ENCODE measurements at regions not wholly inside any gene's neighbourhood (a gene's known extent, or its start where the extent isn't known, plus 50 kb on each side); places are given as distances from the start of the nearest gene placed in this dataset.

DNA sequence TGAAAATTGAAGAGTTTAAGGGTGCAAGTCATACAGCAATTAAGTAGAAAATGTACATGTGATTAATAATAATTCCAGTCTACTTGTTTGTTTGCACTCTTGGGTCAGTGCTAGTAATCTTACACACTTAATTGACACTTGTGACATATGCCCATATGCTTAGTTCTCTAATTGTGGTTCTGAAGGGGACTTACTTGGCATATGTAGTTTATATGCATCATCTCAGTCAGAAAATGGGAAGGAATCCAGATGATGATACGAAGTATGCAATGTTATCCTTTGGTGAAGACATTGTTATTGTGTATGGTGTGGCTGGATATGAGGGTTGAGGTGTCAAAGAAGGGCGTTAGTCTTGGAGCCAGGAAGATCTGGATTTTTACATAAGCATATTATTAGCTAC, 193.5 kb upstream of the HDAC9 start:
- TF ChIP-seq STAT1 (IDR thresholded peaks at IDR 0.05; ENCODE audit: unreplicated experiment), result no peak
- no peak for TF ChIP-seq ZNF114 (CRISPR knock-in tag; IDR thresholded peaks at IDR 0.05)
- no peaks in the 10 kb centered on the region for H3K4me1 ChIP-seq (ENCODE audit: insufficient read depth)
- no peaks in the 10 kb centered on the region for H3K9me3 Mint-ChIP-seq
- ATAC-seq (no peak), DNase-seq (ENCODE audit: low spot score) (no peak)
- no peaks in the 10 kb centered on the region for H3F3A ChIP-seq (replicated peaks; ENCODE audit: low read depth)
- peaks cover 5% of the 10 kb centered on the region; the same call in 2 of the 3 replicates for H3K4me1 Mint-ChIP-seq
- no peaks in the 10 kb centered on the region for H3K79me2 ChIP-seq (replicated peaks; ENCODE audit: insufficient read depth)
- no peaks in the 10 kb centered on the region for H3K27me3 Mint-ChIP-seq (ENCODE audit: insufficient read depth, low read depth, poor library complexity)
- H3K9me2 ChIP-seq (ENCODE audit: insufficient read depth), result peaks cover 4% of the 10 kb centered on the region; the same call in 1 of the 2 replicates
- no peak overlapping the region for H3K27ac Mint-ChIP-seq
- H3K4me3 Mint-ChIP-seq, result no peak overlapping the region
- H2AFZ ChIP-seq, result no peak overlapping the region
- no peak overlapping the region for H3K4me2 ChIP-seq
- H3K27me3 ChIP-seq (ENCODE audit: insufficient read depth), result no peaks in the 10 kb centered on the region
- no peaks in the 10 kb centered on the region for H3K36me3 ChIP-seq (ENCODE audit: insufficient read depth)
- H4K20me1 ChIP-seq (replicated peaks; ENCODE audit: insufficient read depth), result no peaks in the 10 kb centered on the region
- no peak overlapping the region for H3K27ac ChIP-seq (ENCODE audit: low read depth)
- H3K36me3 Mint-ChIP-seq (ENCODE audit: low read depth), result no peaks in the 10 kb centered on the region
- no peak overlapping the region for H3K4me3 ChIP-seq

- Mint-ChIP-seq H3K4me3 (no peak overlapping the region), H3K27ac (no peak overlapping the region), H3K36me3 (ENCODE audit: low read depth) (no peaks in the 10 kb centered on the region), H3K27me3 (ENCODE audit: insufficient read depth, low read depth, poor library complexity) (no peaks in the 10 kb centered on the region), H3K9me3 (no peaks in the 10 kb centered on the region), H3K4me1 (no peaks in the 10 kb centered on the region)
- no peaks in the 10 kb centered on the region for H3K4me1 ChIP-seq (ENCODE audit: insufficient read depth)
- no peak overlapping the region for H3K4me3 ChIP-seq
- no peak overlapping the region for H3K27ac ChIP-seq (ENCODE audit: low read depth)
- H4K20me1 ChIP-seq (replicated peaks; ENCODE audit: insufficient read depth), result no peaks in the 10 kb centered on the region
- ATAC-seq (no peak), DNase-seq (ENCODE audit: low spot score) (no peak)
- no peaks in the 10 kb centered on the region for H3K27me3 ChIP-seq (ENCODE audit: insufficient read depth)
- H3F3A ChIP-seq (replicated peaks; ENCODE audit: low read depth), result no peaks in the 10 kb centered on the region
- no peak overlapping the region for H3K4me2 ChIP-seq
- H2AFZ ChIP-seq, result no peak overlapping the region
- no peaks in the 10 kb centered on the region for H3K36me3 ChIP-seq (ENCODE audit: insufficient read depth)
- no peak for TF ChIP-seq CREB1 (CRISPR knock-in tag; IDR thresholded peaks at IDR 0.05; ENCODE audit: low read depth)
- TF ChIP-seq EZH2 (IDR thresholded peaks at IDR 0.05; ENCODE audit: low read depth, unreplicated experiment), result no peak
- no peak for TF ChIP-seq NANOG (IDR thresholded peaks at IDR 0.05; ENCODE audit: borderline replicate concordance)
- H3K79me2 ChIP-seq (replicated peaks; ENCODE audit: insufficient read depth), result no peaks in the 10 kb centered on the region
- H3K9me2 ChIP-seq (ENCODE audit: insufficient read depth), result peaks cover 4% of the 10 kb centered on the region; the same call in 1 of the 2 replicates
Observed at GRCh38 chr7:18305866-18306265, 189.7 kb upstream of the HDAC9 start.

DNA sequence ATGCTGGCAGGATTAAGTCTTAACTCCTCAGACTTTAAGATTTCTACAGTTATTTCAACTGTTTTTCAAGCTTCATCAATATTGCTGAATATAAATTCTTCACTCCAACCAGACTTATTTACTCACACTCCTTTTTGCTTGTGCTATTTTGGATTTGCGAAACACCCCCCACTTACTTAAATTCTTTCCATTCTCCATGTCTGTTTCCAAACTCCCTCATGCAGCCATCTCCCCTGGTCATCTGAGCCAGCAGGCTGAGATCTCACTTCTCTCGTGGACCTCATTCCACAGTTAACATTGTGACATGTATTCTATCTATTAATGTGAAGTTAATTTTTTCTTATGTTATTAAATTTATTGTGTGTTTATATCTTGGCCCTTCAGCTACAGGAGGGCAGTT, 188.9 kb upstream of the HDAC9 start:
- no peak overlapping the region for H3K4me3 Mint-ChIP-seq
- no peaks in the 10 kb centered on the region for H3K4me1 Mint-ChIP-seq
- TF ChIP-seq STAT1 (IDR thresholded peaks at IDR 0.05; ENCODE audit: unreplicated experiment), result no peak
- TF ChIP-seq CTCF (conservative IDR thresholded peaks at IDR 0.05; ENCODE audit: low read depth in 2 of 2), result no peak
- TF ChIP-seq EZH2 (IDR thresholded peaks at IDR 0.05; ENCODE audit: low read depth, unreplicated experiment), result no peak
- no peak for TF ChIP-seq ZNF114 (CRISPR knock-in tag; IDR thresholded peaks at IDR 0.05)
- no peak for TF ChIP-seq REST (IDR thresholded peaks at IDR 0.05; ENCODE audit: unreplicated experiment)
- TF ChIP-seq, protein P1, sequence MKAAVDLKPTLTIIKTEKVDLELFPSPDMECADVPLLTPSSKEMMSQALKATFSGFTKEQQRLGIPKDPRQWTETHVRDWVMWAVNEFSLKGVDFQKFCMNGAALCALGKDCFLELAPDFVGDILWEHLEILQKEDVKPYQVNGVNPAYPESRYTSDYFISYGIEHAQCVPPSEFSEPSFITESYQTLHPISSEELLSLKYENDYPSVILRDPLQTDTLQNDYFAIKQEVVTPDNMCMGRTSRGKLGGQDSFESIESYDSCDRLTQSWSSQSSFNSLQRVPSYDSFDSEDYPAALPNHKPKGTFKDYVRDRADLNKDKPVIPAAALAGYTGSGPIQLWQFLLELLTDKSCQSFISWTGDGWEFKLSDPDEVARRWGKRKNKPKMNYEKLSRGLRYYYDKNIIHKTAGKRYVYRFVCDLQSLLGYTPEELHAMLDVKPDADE (IDR thresholded peaks at IDR 0.05), result no peak
- no peak for TF ChIP-seq EZH2phosphoT487 (IDR thresholded peaks at IDR 0.05; ENCODE audit: unreplicated experiment)
- no peak for TF ChIP-seq JUNB (IDR thresholded peaks at IDR 0.05; ENCODE audit: unreplicated experiment)
- TF ChIP-seq ZNF331 (CRISPR knock-in tag; IDR thresholded peaks at IDR 0.05; ENCODE audit: low read depth), result no peak
- TF ChIP-seq CREB1 (CRISPR knock-in tag; IDR thresholded peaks at IDR 0.05; ENCODE audit: low read depth), result no peak
- TF ChIP-seq POLR2AphosphoS5 (IDR thresholded peaks at IDR 0.05; ENCODE audit: low read depth), result no peak
- TF ChIP-seq NANOG (IDR thresholded peaks at IDR 0.05; ENCODE audit: borderline replicate concordance), result no peak

More for the DNA sequence above, 188.9 kb upstream of the HDAC9 start:
- DNase-seq (ENCODE audit: low spot score) (no peak), ATAC-seq (no peak)
- H3K27ac ChIP-seq (ENCODE audit: low read depth), result no peak overlapping the region
- H3K79me2 ChIP-seq (replicated peaks; ENCODE audit: insufficient read depth), result no peaks in the 10 kb centered on the region
- H2AFZ ChIP-seq, result no peak overlapping the region
- Mint-ChIP-seq H3K9me3 (no peaks in the 10 kb centered on the region), H3K36me3 (ENCODE audit: low read depth) (no peaks in the 10 kb centered on the region), H3K27me3 (ENCODE audit: insufficient read depth, low read depth, poor library complexity) (no peaks in the 10 kb centered on the region), H3K27ac (no peak overlapping the region)
- H3K4me1 ChIP-seq (ENCODE audit: insufficient read depth), result no peaks in the 10 kb centered on the region; the same call in 1 of the 2 replicates
- no peak overlapping the region for H3K4me3 ChIP-seq
- no peaks in the 10 kb centered on the region for H3K27me3 ChIP-seq (ENCODE audit: insufficient read depth)
- H3K9me2 ChIP-seq (ENCODE audit: insufficient read depth), result peaks cover 4% of the 10 kb centered on the region; the same call in 1 of the 2 replicates
- no peaks in the 10 kb centered on the region for H3K36me3 ChIP-seq (ENCODE audit: insufficient read depth)
- H3K4me2 ChIP-seq, result no peak overlapping the region
- H3F3A ChIP-seq (replicated peaks; ENCODE audit: low read depth), result no peaks in the 10 kb centered on the region
- H4K20me1 ChIP-seq (replicated peaks; ENCODE audit: insufficient read depth), result no peaks in the 10 kb centered on the region

Data from GM23338 (cell line).